H1 (cell line): ENCODE measurements at regions not wholly inside any gene's neighbourhood (a gene's known extent, or its start where the extent isn't known, plus 50 kb on each side); places are given as distances from the start of the nearest gene placed in this dataset.

Experiments used
- CTCF ChIA-PET: fragments of 300-600 bp; sonication (Branson Sonifier 250); formaldehyde crosslinking; loops from one replicate; lab custom pipeline; 2021; ENCODE audit not compliant: partially characterized antibody; lab: Charles Lee
- POLR2A ChIA-PET: fragments of 300-600 bp; sonication (Branson Sonifier 250); formaldehyde crosslinking; loops from one replicate; lab custom pipeline; 2021; ENCODE audit warnings: inconsistent platforms; ENCODE audit not compliant: partially characterized antibody; lab: Charles Lee
- DNase-seq, 2 experiments: peaks; one replicate each; pipeline versions ENCODE4 v3.0.0 to v3.0.0-alpha.2; 2010 to 2022; ENCODE audit warnings: low spot score in 2 of 2, low read depth in 1 of 2, mixed read lengths in 1 of 2
- FAIRE-seq: peaks from 2 replicates; lab custom pipeline; 2011; peaks lifted over from hg19 to GRCh38; lab: Jason Lieb, UNC
- H2AFZ ChIP-seq: 2 replicates; pipeline ENCODE4 v1.8.1; 2012; ENCODE audit warnings: low read length, inconsistent platforms
- H2AK5ac ChIP-seq: 2 replicates; pipeline ENCODE4 v1.6.1; 2013; ENCODE audit warnings: low read depth, low read length
- H2BK120ac ChIP-seq: replicated peaks from 2 replicates; pipeline ENCODE3; 2013; ENCODE audit warnings: low read depth, low read length, inconsistent platforms
- H2BK12ac ChIP-seq: 2 replicates; pipeline ENCODE4 v1.6.1; 2013; ENCODE audit warnings: low read depth, low read length
- H2BK15ac ChIP-seq: 2 replicates; pipeline ENCODE4 v1.6.1; 2013; ENCODE audit warnings: low read length
- H2BK20ac ChIP-seq: 2 replicates; pipeline ENCODE4 v1.6.1; 2013; ENCODE audit warnings: low read length
- H2BK5ac ChIP-seq: 2 replicates; pipeline ENCODE4 v1.6.1; 2013; ENCODE audit warnings: low read depth, low read length
- H3K14ac ChIP-seq: 2 replicates; pipeline ENCODE4 v1.6.1; 2013; ENCODE audit warnings: inconsistent platforms; ENCODE audit not compliant: insufficient read length
- H3K18ac ChIP-seq: 2 replicates; pipeline ENCODE4 v1.6.1; 2013; ENCODE audit warnings: low read length; ENCODE audit errors: extremely low read depth
- H3K23ac ChIP-seq: 2 replicates; pipeline ENCODE4 v1.6.1; 2013; ENCODE audit warnings: inconsistent platforms; ENCODE audit not compliant: insufficient read length
- H3K23me2 ChIP-seq: 2 replicates; pipeline ENCODE4 v1.6.1; 2013; ENCODE audit warnings: low read depth, low read length
- H3K27ac ChIP-seq: 2 replicates; pipeline ENCODE4 v1.6.1; 2011; ENCODE audit warnings: low read depth, low read length, inconsistent platforms
- H3K27me3 ChIP-seq, 4 experiments: replicated peaks in 1 of 4; 1 replicate in 1 of 4; 2 replicates in 3 of 4; pipeline versions ENCODE4 v1.6.1 to v1.8.1; 2011 to 2013; ENCODE audit warnings: low read length in 3 of 4, mild to moderate bottlenecking in 3 of 4, inconsistent platforms in 2 of 4, mixed read lengths in 2 of 4, moderate library complexity in 1 of 4; ENCODE audit not compliant: control insufficient read depth in 3 of 4, insufficient read depth in 3 of 4; ENCODE audit errors: extremely low read depth in 1 of 4
- H3K36me3 ChIP-seq, 4 experiments: 2 replicates each; pipeline versions ENCODE4 v1.6.1 to v1.8.1; 2011 to 2013; ENCODE audit warnings: mild to moderate bottlenecking in 4 of 4, low read length in 3 of 4, moderate library complexity in 2 of 4, control low read depth in 1 of 4, inconsistent platforms in 1 of 4; ENCODE audit not compliant: insufficient read depth in 4 of 4, control insufficient read depth in 2 of 4
- H3K4ac ChIP-seq: replicated peaks from 2 replicates; pipeline ENCODE3; 2013; ENCODE audit warnings: low read length, low read depth, mixed read lengths, inconsistent platforms; ENCODE audit not compliant: insufficient read length
- H3K4me1 ChIP-seq, 4 experiments: replicated peaks in 1 of 4; 1 replicate in 1 of 4; 2 replicates in 3 of 4; pipeline versions ENCODE4 v1.6.1 to v1.8.1; 2011 to 2013; ENCODE audit warnings: low read length in 3 of 4, inconsistent platforms in 2 of 4, mixed read lengths in 1 of 4; ENCODE audit not compliant: insufficient read depth in 4 of 4, control insufficient read depth in 3 of 4
- H3K4me2 ChIP-seq, 2 experiments: 2 replicates each; pipeline versions ENCODE4 v1.6.1 to v1.8.1; 2011 to 2013; ENCODE audit warnings: low read depth in 2 of 2, low read length in 2 of 2, control low read depth in 1 of 2, inconsistent platforms in 1 of 2, mild to moderate bottlenecking in 1 of 2; ENCODE audit not compliant: insufficient read depth in 1 of 2
- H3K4me3 ChIP-seq, 4 experiments: fragments of 200-600, 300-600 bp in 1 of 4; sonication (generic), shearing (Covaris generic), sonication (Bioruptor Twin) in 1 of 4; 2 replicates each; pipeline versions ENCODE4 v1.5.1 to v1.8.1; 2011 to 2016; ENCODE audit warnings: low read length in 4 of 4, low read depth in 3 of 4, control low read depth in 2 of 4, inconsistent platforms in 2 of 4, mild to moderate bottlenecking in 2 of 4, mixed read lengths in 1 of 4, moderate library complexity in 1 of 4; ENCODE audit not compliant: insufficient read depth in 2 of 4; ENCODE audit errors: extremely low read depth in 1 of 4
- H3K56ac ChIP-seq: replicated peaks from 2 replicates; pipeline ENCODE3; 2013; ENCODE audit warnings: low read depth, mild to moderate bottlenecking, mixed read lengths, low read length, inconsistent platforms; ENCODE audit not compliant: insufficient read length
- H3K79me1 ChIP-seq: 2 replicates; pipeline ENCODE4 v1.6.1; 2013; ENCODE audit warnings: low read depth, low read length, control low read depth
- H3K79me2 ChIP-seq, 2 experiments: 2 replicates each; pipeline versions ENCODE4 v1.6.1 to v1.8.1; 2012 to 2013; ENCODE audit warnings: low read length in 2 of 2, mild to moderate bottlenecking in 2 of 2, inconsistent platforms in 1 of 2; ENCODE audit not compliant: insufficient read depth in 2 of 2, control insufficient read depth in 1 of 2
- H3K9ac ChIP-seq, 4 experiments: replicated peaks in 1 of 4; 1 replicate in 1 of 4; 2 replicates in 3 of 4; pipeline versions ENCODE4 v1.6.1 to v1.8.1; 2011 to 2013; ENCODE audit warnings: low read depth in 3 of 4, low read length in 3 of 4, control low read depth in 2 of 4, mild to moderate bottlenecking in 2 of 4, moderate library complexity in 2 of 4, inconsistent platforms in 1 of 4; ENCODE audit errors: extremely low read depth in 1 of 4
- H3K9me3 ChIP-seq, 2 experiments: 2 replicates each; pipeline versions ENCODE4 v1.6.1 to v1.8.1; 2012 to 2013; ENCODE audit warnings: mild to moderate bottlenecking in 2 of 2, moderate library complexity in 2 of 2, control low read depth in 1 of 2, inconsistent platforms in 1 of 2, low read depth in 1 of 2, low read length in 1 of 2, mixed read lengths in 1 of 2; ENCODE audit not compliant: insufficient read depth in 2 of 2
- H4K20me1 ChIP-seq, 2 experiments: replicated peaks in 1 of 2; 2 replicates each; pipeline versions ENCODE3 to v1.8.1; 2011 to 2013; ENCODE audit warnings: inconsistent platforms in 2 of 2, low read length in 2 of 2, mild to moderate bottlenecking in 1 of 2; ENCODE audit not compliant: insufficient read depth in 2 of 2, control insufficient read depth in 1 of 2
- H4K5ac ChIP-seq: 2 replicates; pipeline ENCODE4 v1.6.1; 2013; ENCODE audit warnings: low read length, low read depth, mixed read lengths, inconsistent platforms; ENCODE audit not compliant: insufficient read length
- H4K8ac ChIP-seq: 2 replicates; pipeline ENCODE4 v1.8.0; 2013; ENCODE audit warnings: mild to moderate bottlenecking, moderate library complexity, low read length, inconsistent platforms; ENCODE audit not compliant: insufficient read depth; ENCODE audit errors: extremely low read depth
- H4K91ac ChIP-seq: replicated peaks from 2 replicates; pipeline ENCODE3; 2013; ENCODE audit warnings: low read length, mixed read lengths, inconsistent platforms; ENCODE audit not compliant: insufficient read length
- ASH2L ChIP-seq: fragments of 200-600, 300-600 bp; sonication (generic); IDR thresholded peaks from one replicate; pipeline ENCODE4 v1.7.1; 2017; ENCODE audit warnings: low read length
- CHD1 ChIP-seq: IDR thresholded peaks from 2 replicates; pipeline ENCODE4 v1.6.1; 2012; ENCODE audit warnings: low read depth, low read length, improper control_type of control experiment
- E2F6 ChIP-seq: IDR thresholded peaks from 2 replicates; pipeline ENCODE4 v1.6.1; 2012; ENCODE audit warnings: inconsistent platforms
- EZH2 ChIP-seq: fragments of 200-600 bp; sonication (generic); IDR thresholded peaks from 2 replicates; pipeline ENCODE4 v1.7.1; 2012; ENCODE audit warnings: low read depth, mild to moderate bottlenecking, moderate library complexity, low read length, inconsistent platforms; ENCODE audit not compliant: severe bottlenecking
- GTF2F1 ChIP-seq: IDR thresholded peaks from 2 replicates; pipeline ENCODE4 v1.6.1; 2012; ENCODE audit warnings: low read depth, low read length, improper control_type of control experiment, borderline replicate concordance
- POLR2A ChIP-seq, 2 experiments: IDR thresholded peaks; 1 replicate in 1 of 2; 2 replicates in 1 of 2; pipeline ENCODE4 v1.6.1; 2011; ENCODE audit warnings: low read depth in 2 of 2, low read length in 2 of 2, mild to moderate bottlenecking in 2 of 2; ENCODE audit errors: control extremely low read depth in 1 of 2
- SIRT6 ChIP-seq: IDR thresholded peaks from one replicate; pipeline ENCODE4 v1.7.1; 2012; ENCODE audit warnings: low read length, inconsistent platforms
- TBP ChIP-seq: IDR thresholded peaks from 2 replicates; pipeline ENCODE4 v1.6.1; 2011; ENCODE audit warnings: low read depth, low read length, improper control_type of control experiment
- USF2 ChIP-seq: IDR thresholded peaks from 2 replicates; pipeline ENCODE4 v1.6.1; 2011; ENCODE audit warnings: low read length, improper control_type of control experiment
- WGBS, 2 experiments: shearing (Covaris generic) in 1 of 2; methylation state at CpG; one replicate each; pipeline versions ENCODE4 v1.1.6 to v1.1.7; 2013 to 2015; ENCODE audit warnings: low lambda C conversion rate in 2 of 2, mixed read lengths in 2 of 2, inconsistent platforms in 1 of 2, low coverage in 1 of 2, missing lambda C conversion rate in 1 of 2; ENCODE audit not compliant: insufficient replicate concordance in 2 of 2, insufficient coverage in 1 of 2, insufficient read length in 1 of 2; ENCODE audit errors: extremely low coverage in 1 of 2, missing lambda C conversion rate in 1 of 2; 5-methylcytosine and 5-hydroxymethylcytosine counted together

DNA sequence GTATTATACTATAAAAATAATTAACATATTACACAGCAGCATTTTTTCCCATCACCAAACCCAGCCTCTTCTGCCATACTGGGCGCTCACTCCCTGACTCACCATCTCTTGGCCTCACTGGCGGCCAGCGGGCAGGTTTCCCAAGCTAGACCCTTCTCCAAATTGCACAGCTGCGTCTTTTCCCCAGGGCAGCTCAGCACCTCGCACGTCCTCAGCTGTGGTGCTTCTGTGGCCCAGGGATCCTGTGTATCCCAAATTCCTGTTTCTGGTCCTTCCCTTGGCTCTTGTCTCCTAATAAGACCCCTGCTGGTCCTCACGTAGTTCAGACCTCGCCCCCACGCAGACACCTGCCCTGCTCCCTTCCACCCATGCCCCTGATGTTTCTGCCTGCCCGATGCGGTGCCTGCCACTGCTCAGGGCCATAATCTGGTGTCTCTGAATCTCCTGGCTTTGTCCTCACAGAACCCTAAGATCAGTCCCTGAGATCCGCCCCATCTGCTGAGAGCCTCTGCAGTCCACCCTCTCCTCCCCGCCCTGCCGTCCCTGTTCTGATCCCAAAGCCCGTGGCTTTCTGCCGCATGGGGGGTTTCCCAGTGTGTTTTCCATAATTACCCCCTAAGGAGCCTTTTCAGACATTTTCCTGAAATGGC, 290.1 kb downstream of the TCERG1L start:
- Histone ChIP-seq H3K9me3 (no peaks in the 10 kb centered on the region), H3K79me1 (no peaks in the 10 kb centered on the region), H3K79me2 (no peaks in the 10 kb centered on the region), H2BK20ac (0 out of 2 replicates have a peak overlapping the region, but pooled peaks have one; percentile 18), H3K18ac (no peak overlapping the region; the same call in 1 of the 2 replicates), H3K36me3 (no peaks in the 10 kb centered on the region), H2BK15ac (0 out of 2 replicates have a peak overlapping the region, but pooled peaks have one; percentile 61), H3K4me1 (peaks cover 0 to 2% (median 0%) of the 10 kb centered on the region in 4 experiments; a peak in 1 of 7 replicates), H4K91ac (no peak overlapping the region), H3K27me3 (no peaks in the 10 kb centered on the region), H3K56ac (no peak overlapping the region), H4K20me1 (no peaks in the 10 kb centered on the region), H3K27ac (no peak overlapping the region), H3K4ac (no peak overlapping the region), H3K9ac (no peak overlapping the region), H3K14ac (no peak overlapping the region), H2AFZ (no peak overlapping the region), H3K4me3 (no peak overlapping the region), H4K8ac (no peak overlapping the region), H2AK5ac (0 out of 2 replicates have a peak overlapping the region, but pooled peaks have one; percentile 53), H3K4me2 (no peak overlapping the region), H3K23ac (no peak overlapping the region), H2BK120ac (no peak overlapping the region), H2BK5ac (no peak overlapping the region; the same call in 1 of the 2 replicates), H4K5ac (no peak overlapping the region), H2BK12ac (0 out of 2 replicates have a peak overlapping the region, but pooled peaks have one; percentile 9), H3K23me2 (no peaks in the 10 kb centered on the region)
- no peak for FAIRE-seq
- CTCF ChIA-PET: interaction anchor here (0.6 kb wide), 1 partner anchor 27 kb away, joined by 3 read pairs; no protein-coding TSS in a partner anchor
- no peak for DNase-seq
- POLR2A ChIA-PET: no interaction called here
- 96% methylated on average over 16 of the region's 16 CpGs; no CpG with 5 or more reads in 1 of the 2 experiments for WGBS, 2 experiments
- TF ChIP-seq USF2: no peak
- TF ChIP-seq E2F6: no peak
- TF ChIP-seq GTF2F1: no peak
- no peak for TF ChIP-seq CHD1
- no peak for TF ChIP-seq ASH2L
- no peak for TF ChIP-seq SIRT6
- TF ChIP-seq POLR2A (IDR thresholded peaks at IDR 0.05; ENCODE audit: control extremely low read depth in 1 of 2, low read depth in 2 of 2, low read length in 2 of 2): no peak
- no peak for TF ChIP-seq EZH2
- no peak for TF ChIP-seq TBP
